Lower lobe of right lung (tissue), 2 donors: ENCODE measurements at regions not wholly inside any gene's neighbourhood (a gene's known extent, or its start where the extent isn't known, plus 50 kb on each side); places are given as distances from the start of the nearest gene placed in this dataset.

Experiments used
- ATAC-seq, 2 donors: fragments of 200-7000 bp; cut with Tn5 transposase; one replicate each; pipeline ENCODE4 v1.9.1; 2020 to 2022; ENCODE audit warnings: mild to moderate bottlenecking in 2 of 2, moderate library complexity in 2 of 2
- DNase-seq: peaks from one replicate; pipeline ENCODE4 v3.0.0-alpha.2; 2020
- H3K27ac ChIP-seq: fragments of 200-600 bp; one replicate; pipeline ENCODE4 v1.8.0; 2022
- H3K27me3 ChIP-seq: fragments of 200-600 bp; one replicate; pipeline ENCODE4 v1.8.0; 2022; ENCODE audit warnings: low read depth
- H3K36me3 ChIP-seq: fragments of 200-600 bp; one replicate; pipeline ENCODE4 v1.8.0; 2022; ENCODE audit warnings: mild to moderate bottlenecking
- H3K4me1 ChIP-seq: fragments of 200-600 bp; one replicate; pipeline ENCODE4 v1.8.0; 2022
- H3K4me3 ChIP-seq: fragments of 200-600 bp; one replicate; pipeline ENCODE4 v1.8.0; 2022; ENCODE audit warnings: mild to moderate bottlenecking
- H3K9me3 ChIP-seq: fragments of 200-600 bp; one replicate; pipeline ENCODE4 v1.8.0; 2022
- intact Hi-C: fragments of 100-400 bp; cut with DNase I; formaldehyde crosslinking; loops from one replicate; pipeline ENCODE4 v1.11.0; 2022
- TF ChIP-seq, protein P1 (sequence below): fragments of 200-600 bp; IDR thresholded peaks from one replicate; pipeline ENCODE4 v1.8.0; 2022; ENCODE audit warnings: antibody characterized with exemption, mild to moderate bottlenecking
- donor health status: DM: no; HTN: yes; CAD: no; lungs with severe emphysema.

DNA sequence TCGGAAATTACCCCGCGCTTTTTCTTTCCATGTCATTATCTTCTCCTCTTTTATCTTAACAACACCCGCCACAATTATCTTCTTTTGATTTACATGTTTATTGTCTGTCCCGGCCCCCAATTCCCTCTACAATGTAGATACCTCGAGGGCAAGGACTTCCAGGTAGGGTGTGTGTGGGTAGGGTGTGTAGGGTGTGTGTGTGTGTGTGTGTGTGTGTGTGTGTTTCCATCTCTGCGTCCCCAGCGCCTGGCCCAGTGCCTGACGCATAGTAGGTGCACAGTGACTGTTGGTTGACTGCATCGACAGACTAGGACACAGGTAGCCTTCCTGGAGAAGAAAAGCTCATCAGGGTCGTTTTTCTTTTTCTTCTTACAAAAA is 103.1 kb downstream of the UCHL1 start:
- H3K36me3 ChIP-seq: no peaks in the 10 kb centered on the region
- no peak for DNase-seq
- H3K27ac ChIP-seq: peak overlapping the region; percentile 87
- TF ChIP-seq, protein P1, sequence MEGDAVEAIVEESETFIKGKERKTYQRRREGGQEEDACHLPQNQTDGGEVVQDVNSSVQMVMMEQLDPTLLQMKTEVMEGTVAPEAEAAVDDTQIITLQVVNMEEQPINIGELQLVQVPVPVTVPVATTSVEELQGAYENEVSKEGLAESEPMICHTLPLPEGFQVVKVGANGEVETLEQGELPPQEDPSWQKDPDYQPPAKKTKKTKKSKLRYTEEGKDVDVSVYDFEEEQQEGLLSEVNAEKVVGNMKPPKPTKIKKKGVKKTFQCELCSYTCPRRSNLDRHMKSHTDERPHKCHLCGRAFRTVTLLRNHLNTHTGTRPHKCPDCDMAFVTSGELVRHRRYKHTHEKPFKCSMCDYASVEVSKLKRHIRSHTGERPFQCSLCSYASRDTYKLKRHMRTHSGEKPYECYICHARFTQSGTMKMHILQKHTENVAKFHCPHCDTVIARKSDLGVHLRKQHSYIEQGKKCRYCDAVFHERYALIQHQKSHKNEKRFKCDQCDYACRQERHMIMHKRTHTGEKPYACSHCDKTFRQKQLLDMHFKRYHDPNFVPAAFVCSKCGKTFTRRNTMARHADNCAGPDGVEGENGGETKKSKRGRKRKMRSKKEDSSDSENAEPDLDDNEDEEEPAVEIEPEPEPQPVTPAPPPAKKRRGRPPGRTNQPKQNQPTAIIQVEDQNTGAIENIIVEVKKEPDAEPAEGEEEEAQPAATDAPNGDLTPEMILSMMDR: no peak
- intact Hi-C loops: no loop called here
- H3K27me3 ChIP-seq: no peaks in the 10 kb centered on the region
- H3K9me3 ChIP-seq: no peaks in the 10 kb centered on the region
- ATAC-seq: peak in 1 of 2 donors; percentile 1
- H3K4me1 ChIP-seq: peaks cover 26% of the 10 kb centered on the region
- H3K4me3 ChIP-seq: peak overlapping the region; percentile 80

DNA sequence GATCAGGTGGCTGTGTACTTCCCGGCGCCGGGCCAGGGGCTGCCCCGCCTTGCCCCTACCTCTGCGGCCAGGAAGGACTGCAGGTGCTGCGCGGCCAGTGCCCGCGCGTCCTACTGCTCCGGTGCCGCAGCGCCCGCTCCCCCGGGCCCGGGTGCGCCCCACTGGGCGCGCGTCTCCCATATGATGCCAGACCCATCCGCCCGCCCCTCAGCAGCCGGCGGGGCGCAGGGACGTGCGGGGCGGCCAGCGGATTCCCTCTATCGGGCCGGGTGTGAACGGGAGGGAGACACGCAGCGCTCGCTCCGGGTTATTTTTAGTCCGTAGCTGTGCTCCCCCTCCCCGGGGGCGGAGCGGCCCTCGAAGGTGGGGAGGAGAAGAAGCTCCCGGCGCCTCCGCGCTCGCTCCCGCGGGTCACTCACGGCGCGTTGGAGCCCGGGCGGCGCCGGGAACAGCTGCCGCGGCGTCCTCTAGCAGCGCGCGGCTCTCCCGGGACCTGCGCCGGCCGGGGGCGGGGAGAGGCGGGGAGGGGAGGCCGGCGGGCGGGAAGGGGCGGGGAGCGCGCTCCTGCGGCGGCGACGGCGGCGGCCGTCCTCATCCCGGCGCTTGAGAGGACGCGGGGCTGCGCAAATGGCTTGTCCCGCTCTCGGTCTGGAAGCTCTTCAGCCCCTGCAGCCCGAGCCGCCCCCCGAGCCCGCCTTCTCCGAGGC is 103.6 kb downstream of the UCHL1 start:
- Histone ChIP-seq H3K4me1 (peaks cover 32% of the 10 kb centered on the region), H3K27me3 (no peaks in the 10 kb centered on the region), H3K9me3 (no peaks in the 10 kb centered on the region), H3K4me3 (peak overlapping the region; percentile 80), H3K27ac (peak overlapping the region; percentile 87), H3K36me3 (no peaks in the 10 kb centered on the region)
- TF ChIP-seq, protein P1: no peak
- intact Hi-C loops: no loop called here
- DNase-seq: peak; percentile 83
- peak; percentile 87 to 88 for ATAC-seq

DNA sequence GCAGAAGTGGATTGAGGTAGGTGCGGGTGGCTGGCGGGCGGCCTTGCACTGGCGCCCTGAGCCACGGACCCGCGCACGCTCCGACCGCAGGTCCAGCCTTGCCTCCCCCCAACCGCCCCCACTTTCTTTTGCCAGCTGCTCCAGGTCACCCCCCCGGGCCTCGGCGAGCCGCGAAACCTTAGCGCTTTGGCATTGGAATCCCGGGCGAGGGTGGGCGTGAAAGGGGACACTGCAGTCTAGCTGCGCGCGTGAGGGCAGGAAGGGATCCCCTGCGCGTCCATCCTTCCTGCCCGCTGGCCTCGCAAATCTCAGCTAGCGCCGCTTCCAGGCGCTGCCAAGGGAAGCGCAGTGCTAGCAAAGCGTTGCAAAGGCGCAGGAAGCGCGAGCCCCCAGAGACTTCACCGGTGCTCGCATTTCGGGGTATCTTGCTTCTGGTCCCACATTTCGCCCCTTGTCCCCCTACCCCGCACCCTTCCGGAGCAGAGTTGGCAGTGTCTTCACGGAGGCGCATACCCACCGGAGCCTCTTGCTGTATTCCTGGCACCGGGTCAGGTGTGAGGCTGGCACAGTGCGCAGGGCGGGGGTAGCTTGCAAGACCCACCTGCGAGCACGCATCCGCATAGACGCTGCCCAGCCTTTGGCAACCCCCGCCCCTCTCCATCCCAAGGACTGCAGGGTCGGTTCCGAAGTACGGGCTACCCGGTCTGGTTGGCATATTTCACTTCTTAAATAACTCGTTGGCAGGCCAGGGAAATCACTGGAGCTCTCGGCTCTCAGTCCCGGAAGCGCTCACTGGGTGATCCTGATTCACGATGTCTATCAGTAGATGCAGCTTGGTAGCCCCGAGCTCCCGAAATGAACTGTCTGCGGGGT is 104.4 kb downstream of the UCHL1 start:
- intact Hi-C loops: no loop called here
- ATAC-seq (peak; percentile 10 to 24), DNase-seq (peak; percentile 66)
- Histone ChIP-seq H3K9me3 (no peaks in the 10 kb centered on the region), H3K4me3 (peak overlapping the region; percentile 80), H3K4me1 (peaks cover 38% of the 10 kb centered on the region), H3K27me3 (no peaks in the 10 kb centered on the region), H3K36me3 (no peaks in the 10 kb centered on the region), H3K27ac (peak overlapping the region; percentile 87)
- TF ChIP-seq, protein P1: no peak

DNA sequence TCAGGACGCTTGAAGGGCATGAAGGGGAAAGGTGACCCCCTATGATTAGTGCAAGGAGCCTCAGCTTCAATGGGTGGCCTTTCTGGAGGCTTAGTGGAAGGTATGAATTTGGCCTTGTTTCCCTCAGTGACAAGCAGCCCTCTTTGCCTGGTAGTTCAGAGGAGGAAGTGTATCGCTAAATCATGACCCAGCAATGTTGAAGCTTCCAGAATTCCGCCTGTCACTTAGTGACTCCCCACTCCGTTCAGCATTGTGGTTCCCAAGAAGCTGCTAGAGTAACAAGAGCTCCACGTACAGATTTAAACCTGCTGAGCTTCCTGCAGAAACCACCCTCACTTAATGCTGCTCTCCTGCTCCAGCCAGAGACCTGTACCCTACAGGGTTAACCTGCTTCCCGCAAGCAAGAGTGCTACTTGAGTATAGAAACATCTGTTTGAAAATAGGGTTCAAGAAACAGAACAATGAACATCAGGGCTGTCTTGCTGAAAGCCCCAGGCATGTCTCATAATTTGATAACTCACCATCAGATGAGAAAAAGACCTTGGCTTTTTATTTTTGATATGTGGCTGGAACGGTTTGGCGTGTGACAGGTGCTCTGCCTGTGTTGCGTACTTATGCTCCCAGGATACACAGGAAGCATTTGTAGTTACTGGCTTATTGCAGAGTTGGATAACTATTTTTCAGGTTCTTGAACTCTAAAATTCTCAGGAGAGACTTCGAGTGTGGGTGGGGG is 105.2 kb downstream of the UCHL1 start:
- TF ChIP-seq, protein P1: no peak
- Histone ChIP-seq H3K36me3 (no peaks in the 10 kb centered on the region), H3K4me3 (peak overlapping the region; percentile 80), H3K27me3 (no peaks in the 10 kb centered on the region), H3K27ac (peak overlapping the region; percentile 87), H3K9me3 (no peaks in the 10 kb centered on the region), H3K4me1 (peaks cover 38% of the 10 kb centered on the region)
- ATAC-seq (peak in 1 of 2 donors; percentile 2), DNase-seq (no peak)
- intact Hi-C loops: no loop called here

DNA sequence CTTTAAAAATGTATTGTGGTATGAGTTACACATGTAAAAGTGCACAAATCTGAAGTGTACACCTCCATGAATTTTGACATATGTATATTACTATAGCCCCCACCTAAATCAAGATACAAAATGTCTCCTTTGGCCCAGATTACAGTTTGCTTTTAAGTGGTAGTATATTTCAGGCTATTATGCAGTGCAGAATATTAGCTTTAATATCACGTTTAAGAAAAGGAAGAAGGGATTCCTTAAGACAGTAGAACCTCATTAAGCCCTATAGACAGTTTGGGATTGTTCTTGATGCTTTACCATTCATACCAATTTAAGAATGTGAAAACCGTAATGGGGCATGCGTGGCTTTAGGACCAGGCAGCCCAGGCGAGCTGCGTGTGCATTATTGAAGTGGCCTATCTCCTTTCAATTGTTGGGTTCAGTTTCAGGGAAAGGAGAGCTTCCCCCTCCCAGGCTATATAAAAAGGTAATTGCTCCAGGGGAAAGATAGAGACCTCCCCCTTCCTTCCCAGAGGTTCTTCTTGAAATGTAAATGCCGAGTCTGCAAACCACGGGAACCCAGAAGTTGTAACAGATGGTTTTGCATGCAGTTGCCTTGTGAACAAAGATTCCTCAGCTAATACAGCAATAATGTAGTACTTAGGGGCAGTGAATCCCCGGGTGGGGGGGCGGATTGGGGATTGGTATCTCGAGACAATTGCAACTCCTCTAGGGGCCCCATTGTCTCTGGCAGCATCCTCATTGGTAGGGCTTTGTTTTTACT is 106.1 kb downstream of the UCHL1 start:
- Histone ChIP-seq H3K4me1 (peaks cover 38% of the 10 kb centered on the region), H3K27me3 (no peaks in the 10 kb centered on the region), H3K9me3 (no peaks in the 10 kb centered on the region), H3K4me3 (peak overlapping the region; percentile 80), H3K27ac (peak overlapping the region; percentile 87), H3K36me3 (no peaks in the 10 kb centered on the region)
- TF ChIP-seq, protein P1: no peak
- intact Hi-C loops: no loop called here
- ATAC-seq (no peak), DNase-seq (no peak)
